GM18951 (cell line): ENCODE measurements at regions not wholly inside any gene's neighbourhood (a gene's known extent, or its start where the extent isn't known, plus 50 kb on each side); places are given as distances from the start of the nearest gene placed in this dataset.

Source experiments
- POLR2A ChIP-seq: IDR thresholded peaks from 4 replicates; pipeline ENCODE4 v1.6.1; 2011; ENCODE audit warnings: mild to moderate bottlenecking; ENCODE audit not compliant: insufficient read length, insufficient read depth; ENCODE audit errors: extremely low read depth
- in situ Hi-C: fragments of 300-500 bp; cut with MboI; formaldehyde crosslinking; loops from one replicate; pipeline ENCODE4 v1.12.0; 2022; ENCODE audit warnings: low sequenced_read_pairs, mixed read lengths, inconsistent platforms; ENCODE audit not compliant: unreplicated experiment

- in situ Hi-C loops, result no loop called here
- TF ChIP-seq POLR2A, result no peak
Observed at GRCh38 chr13:30042272-30042671, 191.9 kb upstream of the UBL3 start.

GRCh38 chr13:30039511-30039911 is 189.1 kb upstream of the UBL3 start:
- TF ChIP-seq POLR2A, result no peak
- in situ Hi-C loops, result no loop called here

- TF ChIP-seq POLR2A, result no peak
- in situ Hi-C loops, result no loop called here
Observed at GRCh38 chr13:30038884-30039283, 188.5 kb upstream of the UBL3 start.

- no peak for TF ChIP-seq POLR2A
- in situ Hi-C loops, result no loop called here
Observed at GRCh38 chr13:30037766-30038165, 187.3 kb upstream of the UBL3 start.

- TF ChIP-seq POLR2A, result no peak
- in situ Hi-C loops, result no loop called here
Observed at GRCh38 chr13:30037306-30037705, 186.9 kb upstream of the UBL3 start.

- no peak for TF ChIP-seq POLR2A
- in situ Hi-C loops, result no loop called here
Observed at GRCh38 chr13:30034458-30034795, 184.0 kb upstream of the UBL3 start.

- TF ChIP-seq POLR2A, result no peak
- in situ Hi-C loops, result no loop called here
Observed at GRCh38 chr13:30033681-30034457, 183.5 kb upstream of the UBL3 start.

GRCh38 chr13:30032263-30032662 is 181.8 kb upstream of the UBL3 start:
- in situ Hi-C loops, result no loop called here

GRCh38 chr13:30031488-30031887 is 181.1 kb upstream of the UBL3 start:
- in situ Hi-C loops, result no loop called here
- no peak for TF ChIP-seq POLR2A

More at GRCh38 chr13:30032263-30032662, 181.8 kb upstream of the UBL3 start:
- TF ChIP-seq POLR2A, result no peak

GRCh38 chr13:30030141-30030750 is 179.8 kb upstream of the UBL3 start:
- TF ChIP-seq POLR2A, result no peak
- in situ Hi-C loops, result no loop called here

- TF ChIP-seq POLR2A, result no peak
- in situ Hi-C loops, result no loop called here
Observed at GRCh38 chr13:30027569-30028455, 177.4 kb upstream of the UBL3 start.

GRCh38 chr13:30026909-30027308 is 176.5 kb upstream of the UBL3 start:
- in situ Hi-C loops, result no loop called here
- no peak for TF ChIP-seq POLR2A

GRCh38 chr13:30026093-30026492 is 175.7 kb upstream of the UBL3 start:
- in situ Hi-C loops, result no loop called here
- no peak for TF ChIP-seq POLR2A

GRCh38 chr13:30025351-30025750 is 174.9 kb upstream of the UBL3 start:
- no peak for TF ChIP-seq POLR2A
- in situ Hi-C loops, result no loop called here
